RPMI7951 (cell line): ENCODE measurements at regions not wholly inside any gene's neighbourhood (a gene's known extent, or its start where the extent isn't known, plus 50 kb on each side); places are given as distances from the start of the nearest gene placed in this dataset.
"Not testable (repeated sequence)": the region's sequence is repeated elsewhere in the genome, so short reads cannot be mapped to it uniquely, and the experiment has no call there.

Experiments used
- DNase-seq: peaks from one replicate; pipeline ENCODE4 v3.0.0-alpha.2; 2012; ENCODE audit warnings: low read depth

DNA sequence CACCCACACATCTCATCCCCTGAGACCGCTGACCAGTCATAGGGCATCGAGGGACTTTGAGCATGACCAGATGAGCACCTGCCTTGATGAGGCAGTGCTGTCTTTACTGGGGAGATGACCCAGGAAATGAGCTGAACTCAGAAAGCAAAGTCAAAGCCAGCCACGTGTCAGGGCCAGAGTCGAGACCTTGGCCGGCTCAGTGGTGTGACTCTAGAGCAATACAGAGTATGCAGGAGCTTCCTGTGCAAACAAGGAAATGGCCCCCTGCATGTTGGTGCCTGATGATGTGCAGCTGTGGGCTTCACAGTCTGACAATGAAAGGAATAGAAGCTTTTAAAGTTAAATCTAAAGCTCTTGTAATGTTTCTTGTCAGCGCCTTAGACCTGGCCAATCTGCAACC lies 332.9 kb downstream of the PCNX1 start:
- no peak for DNase-seq

DNA sequence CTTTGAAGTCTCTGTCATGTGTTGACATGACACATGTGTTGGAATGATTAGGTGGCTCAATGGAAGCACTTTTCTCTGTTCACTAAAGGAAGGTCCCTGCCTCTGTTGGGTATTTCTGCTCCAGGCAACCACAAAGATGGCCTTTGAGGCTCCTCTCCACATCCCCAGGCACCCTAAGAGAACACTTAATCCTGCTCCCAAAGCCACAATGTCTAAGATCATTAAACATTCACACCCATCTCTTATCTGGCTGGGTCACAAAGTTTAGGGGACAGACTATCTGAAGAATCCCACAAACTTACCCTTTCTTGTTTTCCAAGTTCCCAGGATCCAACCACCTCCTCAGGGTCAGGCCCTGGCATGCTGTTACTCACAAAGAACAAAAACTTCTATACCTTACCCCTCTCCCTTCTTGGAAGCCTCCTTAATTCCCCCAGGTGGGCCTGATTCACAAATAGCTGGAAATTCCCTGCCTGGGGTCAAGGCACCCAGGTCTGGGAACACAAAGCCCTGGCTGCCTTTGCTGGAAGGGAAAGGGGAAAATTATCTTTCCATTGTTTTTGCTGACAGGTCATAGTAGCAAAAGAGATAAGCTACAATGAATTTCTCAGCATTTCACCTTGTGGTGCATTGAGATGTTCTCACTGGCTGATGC lies 333.7 kb downstream of the PCNX1 start:
- DNase-seq, result no peak

DNA sequence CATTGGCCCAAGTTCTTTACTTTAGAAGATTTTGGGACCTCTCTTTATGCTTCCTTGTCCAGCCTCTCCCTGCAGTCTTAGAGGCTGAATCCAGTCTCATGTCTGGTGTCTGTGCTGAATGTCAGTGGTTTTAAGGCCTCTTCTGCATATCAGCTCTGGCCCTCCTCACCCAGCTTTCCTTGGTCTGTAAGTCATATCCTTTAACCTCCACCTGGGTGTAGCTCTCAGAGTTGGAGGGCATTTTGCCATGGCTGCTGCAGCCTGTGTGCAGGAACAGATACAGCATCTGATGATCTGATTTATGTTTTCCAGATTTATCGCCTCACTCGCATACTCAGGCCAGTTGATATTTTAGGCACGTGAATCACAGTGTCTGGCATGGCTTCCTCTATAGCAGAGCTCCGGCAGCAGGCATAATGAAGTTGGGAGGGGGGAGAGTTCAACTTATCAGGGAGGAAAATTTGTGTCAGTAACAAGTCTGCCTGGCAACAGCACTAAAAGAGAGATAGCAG lies 335.0 kb downstream of the PCNX1 start:
- no peak for DNase-seq

DNA sequence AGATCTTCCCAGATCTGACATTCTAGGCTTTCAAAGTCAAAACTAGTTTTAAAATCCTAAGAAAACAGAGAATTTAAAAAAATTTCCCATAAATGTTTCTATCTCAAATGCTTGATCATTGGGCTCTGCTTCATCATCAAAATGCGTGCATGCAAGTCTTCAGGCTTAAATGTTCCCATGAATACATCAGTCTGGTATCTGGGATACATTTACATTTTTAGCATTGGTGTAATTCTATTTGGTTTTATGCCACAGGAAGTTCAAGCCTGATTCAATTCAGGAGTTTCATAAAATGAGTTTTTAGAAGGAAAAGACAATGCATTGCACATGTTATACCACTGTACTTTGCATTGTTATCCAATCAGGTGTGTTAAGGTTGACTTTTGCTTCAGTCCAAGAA lies 336.4 kb downstream of the PCNX1 start:
- DNase-seq, result no peak

DNA sequence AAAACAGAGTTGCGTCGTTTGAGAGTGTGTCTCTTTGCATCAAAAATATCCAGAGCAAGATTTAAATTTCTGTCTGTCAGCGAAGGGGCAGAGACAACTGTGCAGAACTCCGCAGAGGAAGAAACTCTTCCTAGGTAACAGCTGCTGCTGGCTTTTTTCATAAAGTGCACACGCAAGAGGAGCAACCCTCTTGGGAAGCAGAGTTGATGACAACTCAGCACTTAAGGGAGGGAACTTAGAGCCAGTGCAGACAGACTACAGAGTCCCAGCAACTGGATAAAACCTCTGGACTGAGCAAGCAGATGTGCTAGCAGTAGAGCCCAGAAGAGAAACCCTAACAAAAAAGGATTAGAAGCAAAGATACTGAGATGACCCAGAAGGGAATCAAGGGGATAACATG lies 337.1 kb downstream of the PCNX1 start:
- no peak for DNase-seq

DNA sequence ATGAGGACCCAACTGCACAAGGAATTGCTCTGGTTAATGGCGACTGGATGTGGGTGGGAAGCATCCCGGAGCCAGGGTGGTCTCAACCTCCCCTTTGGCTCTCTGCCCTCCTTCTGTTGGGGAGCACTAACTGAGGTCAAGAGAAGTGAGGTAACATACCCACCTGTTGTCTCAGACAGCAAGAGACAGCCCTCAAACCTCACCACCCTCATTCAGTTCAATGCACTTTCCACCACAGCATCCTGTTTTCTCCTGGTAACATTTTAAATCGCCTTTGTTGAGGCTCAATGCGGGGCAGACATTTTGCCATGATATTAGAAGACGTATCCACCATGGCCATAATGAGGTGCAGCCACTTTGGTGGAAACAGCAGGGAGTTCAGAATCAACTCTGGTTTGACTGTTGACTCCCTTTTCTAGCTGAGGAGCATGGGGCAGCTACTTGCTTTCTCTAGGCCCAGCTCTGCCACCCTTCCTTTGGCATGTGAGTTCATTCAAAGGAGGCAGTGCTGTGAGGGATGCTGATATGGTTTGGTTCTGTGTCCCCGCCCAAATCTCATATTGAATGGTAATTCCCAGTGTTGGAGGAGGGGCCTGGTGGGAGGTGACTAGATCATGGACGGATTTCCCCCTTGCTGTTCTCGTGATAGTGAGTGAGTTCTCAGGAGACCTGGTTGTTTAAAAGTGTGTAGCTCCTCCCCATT lies 338.6 kb downstream of the PCNX1 start:
- no peak for DNase-seq

DNA sequence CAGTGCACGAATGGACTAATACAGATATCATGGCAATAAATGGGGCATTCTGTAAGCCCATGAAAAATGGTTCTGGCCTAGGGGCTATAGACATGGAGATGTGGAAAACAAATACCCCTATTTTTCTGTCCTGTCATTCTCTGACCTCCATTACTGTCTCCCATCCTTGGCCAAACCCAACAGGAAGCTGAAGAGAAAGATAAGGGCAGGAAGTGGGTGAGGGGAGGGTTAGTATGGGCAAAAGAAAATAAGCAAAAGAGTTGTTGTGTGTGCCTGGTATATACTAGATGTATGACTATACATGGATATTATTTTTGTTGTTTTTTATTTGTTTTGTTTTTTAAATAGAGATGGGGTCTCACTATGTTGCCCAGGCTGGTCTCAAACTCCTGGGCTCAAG lies 339.3 kb downstream of the PCNX1 start:
- DNase-seq, result no peak

DNA sequence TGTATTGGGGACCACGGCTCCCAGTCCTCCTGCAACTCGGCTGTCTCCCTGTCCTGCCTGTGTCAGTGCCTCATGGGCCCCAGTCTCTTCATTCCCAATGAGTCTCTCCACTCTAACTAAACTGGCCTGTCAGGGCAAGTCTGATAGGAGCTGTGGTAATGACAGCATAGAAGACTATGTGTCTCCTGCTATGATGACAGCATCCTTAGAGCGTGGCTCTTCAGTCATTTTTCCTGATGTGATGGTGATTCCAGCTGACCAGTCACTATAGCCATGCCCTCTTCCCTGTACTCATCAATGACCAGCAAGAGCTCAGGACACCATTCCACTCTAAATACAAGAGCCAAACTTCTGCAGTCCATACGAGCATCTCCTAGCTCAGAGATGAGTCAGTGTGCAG lies 339.8 kb downstream of the PCNX1 start:
- DNase-seq, result no peak

DNA sequence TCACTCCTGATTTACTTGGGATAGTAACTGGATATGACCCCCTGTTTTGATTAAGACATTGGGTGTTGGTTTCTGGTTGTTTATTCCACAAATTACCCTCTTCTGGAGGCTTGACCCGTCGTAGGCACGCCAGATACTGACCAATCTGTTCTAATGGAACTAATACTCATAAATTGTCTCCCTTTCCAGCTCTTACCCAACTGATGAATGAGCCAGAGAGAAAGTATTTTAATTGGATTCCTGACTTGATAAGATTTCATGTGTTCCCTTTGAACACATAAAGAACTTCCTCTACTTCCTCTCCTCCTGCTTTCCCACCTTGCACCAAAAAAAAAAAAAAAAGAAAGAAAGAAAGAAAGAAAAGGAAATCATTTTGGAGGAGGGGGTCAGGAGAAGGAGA lies 340.9 kb downstream of the PCNX1 start:
- no peak for DNase-seq

DNA sequence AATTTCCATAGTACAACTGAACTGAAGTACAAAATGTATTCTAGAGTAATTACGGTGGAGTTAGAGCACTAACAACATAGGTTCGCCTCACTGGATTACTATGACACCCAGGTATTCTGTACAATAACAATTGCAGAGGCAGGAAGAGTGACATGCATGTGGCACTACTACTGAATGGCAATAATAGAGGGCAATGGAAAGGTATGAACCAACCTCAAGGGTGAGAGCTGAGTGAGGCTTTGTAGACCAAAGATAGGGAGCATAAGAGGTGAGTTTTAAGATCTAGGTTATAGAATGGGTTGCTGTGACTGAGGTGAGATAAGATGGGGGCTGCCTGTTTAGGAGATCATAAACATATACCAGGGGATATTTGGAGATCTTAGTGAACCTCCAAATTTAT lies 343.1 kb downstream of the PCNX1 start:
- DNase-seq, result no peak

DNA sequence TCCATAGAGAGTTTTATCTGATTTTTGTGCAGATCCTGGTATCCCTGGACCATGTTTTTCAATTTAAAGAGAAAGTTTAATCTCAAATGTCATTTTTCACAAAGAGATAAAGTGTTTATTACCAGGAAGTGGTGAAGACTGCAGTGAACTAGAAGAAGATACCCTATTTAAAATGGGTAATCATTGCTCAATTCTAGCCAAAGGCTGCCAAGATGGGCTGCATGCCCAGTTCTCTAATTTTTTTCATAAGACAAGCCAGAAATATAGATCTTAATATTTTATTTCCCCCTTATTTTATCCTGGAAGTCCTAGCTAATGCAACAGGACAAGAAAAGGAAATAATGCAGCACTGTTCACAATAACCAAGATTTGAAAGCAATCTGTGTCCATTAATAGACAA lies 343.5 kb downstream of the PCNX1 start:
- no peak for DNase-seq

DNA sequence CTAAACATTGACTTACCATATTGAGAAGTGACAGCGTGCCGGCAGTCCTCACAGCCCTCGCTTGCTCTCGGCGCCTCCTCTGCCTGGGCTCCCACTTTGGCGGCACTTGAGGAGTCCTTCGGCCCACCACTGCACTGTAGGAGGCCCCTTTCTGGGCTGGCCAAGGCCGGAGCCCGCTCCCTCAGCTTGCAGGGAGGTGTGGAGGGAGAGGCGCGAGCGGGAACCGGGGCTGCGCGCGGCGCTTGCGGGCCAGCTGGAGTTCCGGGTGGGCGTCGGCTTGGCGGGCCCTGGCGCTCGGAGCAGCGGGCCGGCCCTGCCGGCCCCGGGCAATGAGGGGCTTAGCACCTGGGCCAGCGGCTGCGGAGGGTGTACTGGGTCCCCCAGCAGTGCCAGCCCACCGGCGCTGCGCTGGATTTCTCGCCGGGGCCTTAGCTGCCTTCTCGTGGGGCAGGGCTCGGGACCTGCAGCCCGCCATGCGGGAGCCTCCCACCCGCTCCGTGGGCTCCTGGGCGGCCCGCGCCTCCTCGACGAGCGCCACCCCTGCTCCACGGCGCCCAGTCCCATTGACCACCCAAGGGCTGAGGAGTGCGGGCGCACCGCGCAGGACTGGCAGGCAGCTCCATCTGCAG lies 346.9 kb downstream of the PCNX1 start:
- DNase-seq, result not testable (repeated sequence)

DNA sequence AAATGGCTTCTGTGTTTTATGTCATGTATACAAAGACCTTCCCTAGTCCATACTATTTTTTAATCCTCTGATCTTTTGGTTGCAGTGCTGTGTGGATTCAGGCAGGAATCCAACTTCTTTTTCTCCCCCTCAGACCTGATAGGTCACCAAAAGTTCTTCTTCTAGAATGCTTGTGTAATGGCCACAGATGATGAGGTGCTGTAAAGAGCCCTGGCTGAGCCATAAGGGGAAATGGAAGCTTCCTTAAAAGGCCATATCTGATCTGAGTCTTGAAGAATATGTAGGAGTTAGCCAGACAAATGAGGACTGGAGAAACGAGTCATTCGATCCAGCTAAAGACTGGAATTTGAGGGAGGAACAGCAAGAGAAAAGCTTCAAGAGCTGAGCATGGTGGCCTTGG lies 353.9 kb downstream of the PCNX1 start:
- DNase-seq, result peak; percentile 23

DNA sequence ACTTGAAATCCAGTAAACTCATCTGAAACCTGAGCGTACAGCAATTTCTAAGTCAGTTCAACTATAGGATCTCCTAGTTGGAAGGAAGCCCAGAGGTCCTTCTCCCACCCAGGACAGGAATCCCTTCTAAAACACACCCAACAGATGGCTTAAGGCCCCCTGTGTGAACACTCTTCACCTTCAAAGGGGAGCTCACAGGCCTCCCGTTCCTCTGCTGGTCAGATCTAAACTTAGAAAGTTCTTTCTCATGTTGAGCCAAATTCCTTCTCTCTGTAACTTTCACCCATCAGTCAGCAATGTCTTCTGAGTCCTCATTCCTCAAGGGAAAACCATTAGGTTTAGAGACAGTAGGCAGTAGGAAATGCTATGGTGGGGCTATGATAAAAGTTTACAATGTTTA lies 355.2 kb downstream of the PCNX1 start:
- no peak for DNase-seq

DNA sequence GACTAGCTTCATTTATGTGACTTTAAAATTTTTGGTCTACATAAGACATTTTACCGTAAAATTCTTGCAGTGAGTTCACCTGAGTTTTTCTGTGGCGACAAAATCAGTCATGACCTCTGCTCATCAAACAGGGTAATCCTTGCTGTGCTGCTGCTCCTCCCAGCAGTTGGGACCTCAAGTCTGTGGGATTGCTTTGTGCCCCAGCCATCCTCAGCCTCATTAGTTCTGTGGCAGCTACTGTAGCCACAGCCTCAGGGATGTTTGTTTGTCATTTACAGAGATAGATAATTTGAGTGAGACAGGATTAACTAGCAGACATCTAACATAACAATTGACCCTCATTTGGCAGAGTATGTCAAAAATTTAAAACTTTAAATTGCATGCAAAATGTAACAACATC lies 357.0 kb downstream of the PCNX1 start:
- no peak for DNase-seq

DNA sequence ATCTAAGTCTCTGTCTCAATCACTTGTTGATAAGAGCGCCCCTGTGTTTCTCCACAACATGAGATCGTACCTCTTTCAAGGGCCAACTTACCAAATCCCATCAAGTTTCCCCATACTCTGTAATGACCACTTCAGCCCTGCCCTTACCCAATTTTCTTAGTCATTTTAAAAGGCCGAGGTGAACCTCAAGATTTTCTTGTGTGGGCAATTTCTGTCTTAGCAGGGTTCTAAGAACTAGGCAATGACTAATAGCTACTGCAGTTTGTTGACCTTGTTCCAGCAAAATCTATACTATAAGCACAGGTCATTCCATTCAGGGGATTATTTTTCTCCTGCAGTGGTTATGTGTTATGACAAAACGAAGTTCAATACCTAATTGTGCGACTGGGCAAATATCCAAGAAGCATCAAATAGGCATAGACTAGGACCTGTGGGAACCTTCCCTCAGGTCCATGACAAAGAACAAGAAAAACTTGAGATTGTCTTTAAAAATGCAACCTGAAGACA lies 359.8 kb downstream of the PCNX1 start:
- DNase-seq, result peak; percentile 48

DNA sequence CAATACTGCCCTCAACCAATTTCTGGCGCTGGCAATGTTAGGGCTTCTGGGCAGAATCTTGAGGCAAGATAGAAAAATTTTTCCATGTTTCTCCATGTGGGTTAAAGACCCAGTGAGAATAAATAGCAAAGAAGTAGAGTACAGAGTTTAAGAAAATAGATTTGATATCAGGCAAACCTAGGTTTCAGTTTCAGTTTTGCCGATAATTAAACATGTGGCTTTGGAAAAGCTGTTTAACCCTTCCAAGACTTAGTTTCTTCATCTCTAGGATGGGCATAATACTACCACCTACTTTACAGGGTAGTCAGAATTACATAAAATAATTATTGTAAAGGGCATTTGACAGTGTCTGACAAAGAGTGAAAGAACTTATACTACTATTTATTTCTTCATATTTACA lies 360.4 kb downstream of the PCNX1 start:
- peak; percentile 37 for DNase-seq

DNA sequence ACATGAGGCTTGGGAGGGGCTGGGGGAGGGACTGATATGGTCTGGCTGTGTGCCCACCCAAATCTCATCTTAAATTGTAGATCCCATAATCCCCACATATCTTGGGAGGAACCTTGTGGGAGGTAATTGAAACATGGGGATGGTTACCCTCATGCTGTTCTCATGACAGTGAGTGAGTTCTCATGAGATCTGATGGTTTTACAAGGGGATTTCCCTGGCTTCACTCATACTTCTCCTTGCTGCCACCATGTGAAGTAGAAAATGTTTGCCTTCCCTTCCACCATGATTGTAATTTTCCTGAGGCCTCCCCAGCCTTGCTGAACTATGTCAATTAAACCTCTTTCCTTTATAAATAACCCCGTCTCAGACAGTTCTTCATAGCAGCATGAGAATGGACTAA lies 362.9 kb downstream of the PCNX1 start:
- no peak for DNase-seq

DNA sequence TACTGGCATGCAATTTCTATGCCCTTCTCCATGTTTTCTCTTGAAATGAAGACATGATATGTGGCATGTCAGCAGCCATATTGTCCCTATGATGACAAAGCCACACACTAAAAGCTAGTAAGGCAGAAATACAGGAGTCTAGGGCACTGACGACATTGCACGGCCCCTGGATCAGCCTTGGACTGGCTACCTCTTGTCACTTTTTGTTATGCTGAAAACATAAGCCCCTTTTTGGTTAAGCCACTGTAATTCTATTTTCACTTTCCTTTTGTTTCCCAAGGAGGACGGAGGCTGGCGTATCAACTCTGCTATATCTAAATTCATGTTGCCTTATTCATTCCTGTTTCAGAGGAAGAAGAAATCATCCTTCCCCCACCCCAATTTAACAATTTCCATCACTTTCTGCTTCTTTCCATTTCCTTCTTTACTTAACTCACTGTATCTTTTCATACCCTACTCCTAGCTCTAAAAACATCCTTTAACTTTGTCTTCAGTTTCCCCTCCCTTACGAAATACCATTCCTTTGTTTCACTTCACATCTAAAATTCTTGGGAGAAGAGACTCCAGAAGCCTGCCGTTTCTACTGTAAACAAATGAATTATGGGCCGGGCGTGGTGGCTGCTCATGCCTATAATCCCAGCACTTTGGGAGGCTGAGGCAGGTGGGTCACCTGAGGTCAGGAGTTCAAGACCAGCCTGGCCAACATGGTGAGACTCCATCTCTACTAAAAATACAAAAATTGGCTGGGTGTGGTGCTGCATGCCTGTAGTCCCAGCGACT lies 364.1 kb downstream of the PCNX1 start:
- no peak for DNase-seq

DNA sequence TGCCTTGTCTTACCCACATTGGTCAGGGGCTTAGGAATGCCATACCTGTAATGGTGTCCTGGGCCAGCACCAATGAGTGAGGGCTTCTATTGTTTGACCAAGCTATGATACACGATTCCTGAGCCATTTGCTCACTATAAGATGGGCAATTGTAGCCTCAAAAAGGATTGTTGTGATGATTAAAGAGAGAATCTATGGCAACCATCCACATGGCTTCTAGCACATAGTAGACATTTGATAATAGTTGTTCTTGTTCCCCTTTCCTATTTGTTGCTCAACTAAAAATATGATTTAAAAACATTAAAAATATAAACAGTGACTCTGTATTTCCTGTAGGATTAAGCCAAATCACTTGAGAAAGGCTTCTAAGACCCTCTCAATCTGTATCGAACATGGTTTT lies 366.1 kb downstream of the PCNX1 start:
- DNase-seq, result no peak

DNA sequence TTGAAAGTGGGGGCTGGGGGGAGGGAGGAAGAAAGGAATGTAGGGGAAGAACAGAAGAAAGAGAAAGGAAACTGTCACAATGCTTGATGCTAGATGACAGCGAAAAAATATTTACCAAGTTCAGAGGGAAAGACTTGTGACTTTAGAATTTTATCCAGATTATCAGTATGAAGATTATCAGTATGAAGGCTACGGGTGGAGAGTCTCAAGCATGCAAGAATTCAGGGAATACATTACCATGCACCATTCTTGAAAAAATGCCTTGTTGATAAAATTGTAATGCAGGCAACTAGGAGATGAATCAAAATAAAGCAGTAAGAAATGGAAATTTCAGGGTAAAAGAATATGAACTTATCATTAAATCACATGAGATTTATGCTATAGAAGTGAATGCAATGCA lies 376.8 kb downstream of the PCNX1 start:
- DNase-seq, result no peak

DNA sequence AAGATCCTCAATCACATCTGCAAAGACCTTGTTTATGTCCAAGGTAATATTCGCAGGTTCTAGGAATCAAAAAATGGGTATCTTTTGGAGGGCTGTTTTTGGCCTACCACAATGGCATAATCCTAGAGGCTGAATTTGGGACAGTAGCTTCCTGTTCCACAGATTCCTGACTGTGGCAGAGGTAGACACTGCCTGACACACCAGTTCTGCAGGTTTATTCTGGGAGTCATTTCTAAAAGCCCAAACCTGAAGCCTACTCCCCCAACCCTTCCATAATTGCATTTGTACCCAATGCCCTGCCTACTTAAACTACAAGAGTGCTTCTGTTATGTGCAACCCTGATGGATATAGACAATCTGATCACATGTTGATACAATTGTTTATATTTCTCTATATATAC lies 378.9 kb downstream of the PCNX1 start:
- DNase-seq, result no peak
